Trophoblast cell (in vitro differentiated cells and primary cell): ENCODE measurements at regions not wholly inside any gene's neighbourhood (a gene's known extent, or its start where the extent isn't known, plus 50 kb on each side); places are given as distances from the start of the nearest gene placed in this dataset.

Source experiments
- DNase-seq, 2 donors: peaks; one replicate each; pipeline ENCODE4 v3.0.0-alpha.2; 2016
- H2AFZ ChIP-seq: 2 replicates; pipeline ENCODE4 v1.6.1; 2013; ENCODE audit warnings: low read length, moderate library complexity, mild to moderate bottlenecking; ENCODE audit not compliant: insufficient read depth, poor library complexity
- H2AK5ac ChIP-seq: 2 replicates; pipeline ENCODE4 v1.6.1; 2013; ENCODE audit warnings: mild to moderate bottlenecking, low read length
- H2BK120ac ChIP-seq: 2 replicates; pipeline ENCODE4 v1.6.1; 2013; ENCODE audit warnings: low read length, mild to moderate bottlenecking, moderate library complexity; ENCODE audit not compliant: insufficient read depth, poor library complexity
- H2BK12ac ChIP-seq: 2 replicates; pipeline ENCODE4 v1.6.1; 2013; ENCODE audit warnings: mild to moderate bottlenecking, low read length, moderate library complexity
- H2BK5ac ChIP-seq: 2 replicates; pipeline ENCODE4 v1.6.1; 2013; ENCODE audit warnings: low read length, low read depth, moderate library complexity, mild to moderate bottlenecking; ENCODE audit not compliant: poor library complexity
- H3K14ac ChIP-seq: 2 replicates; pipeline ENCODE4 v1.6.1; 2013; ENCODE audit warnings: mild to moderate bottlenecking, low read length
- H3K18ac ChIP-seq: 2 replicates; pipeline ENCODE4 v1.6.1; 2013; ENCODE audit warnings: mild to moderate bottlenecking, low read length
- H3K23ac ChIP-seq: 2 replicates; pipeline ENCODE4 v1.6.1; 2013; ENCODE audit warnings: low read length
- H3K27ac ChIP-seq: 2 replicates; pipeline ENCODE4 v1.5.1; 2013; ENCODE audit warnings: low read depth, mild to moderate bottlenecking, inconsistent platforms, low read length, moderate library complexity
- H3K27me3 ChIP-seq: 2 replicates; pipeline ENCODE4 v1.6.1; 2013; ENCODE audit warnings: inconsistent platforms, mild to moderate bottlenecking, low read length, moderate library complexity; ENCODE audit not compliant: insufficient read depth
- H3K36me3 ChIP-seq, 2 experiments: 1 replicate in 1 of 2; 2 replicates in 1 of 2; pipeline ENCODE4 v1.6.1; 2013; ENCODE audit warnings: low read length in 2 of 2, mild to moderate bottlenecking in 2 of 2, moderate library complexity in 1 of 2; ENCODE audit not compliant: insufficient read depth in 2 of 2, control insufficient read depth in 1 of 2
- H3K4ac ChIP-seq: 2 replicates; pipeline ENCODE4 v1.6.1; 2013; ENCODE audit warnings: low read depth, mild to moderate bottlenecking, low read length, moderate library complexity
- H3K4me1 ChIP-seq, 2 experiments: 1 replicate in 1 of 2; 2 replicates in 1 of 2; pipeline ENCODE4 v1.6.1; 2013; ENCODE audit warnings: low read length in 2 of 2, mild to moderate bottlenecking in 2 of 2, moderate library complexity in 1 of 2; ENCODE audit not compliant: insufficient read depth in 2 of 2, control insufficient read depth in 1 of 2
- H3K4me2 ChIP-seq: 2 replicates; pipeline ENCODE4 v1.6.1; 2013; ENCODE audit warnings: inconsistent platforms, mild to moderate bottlenecking, low read length, moderate library complexity
- H3K4me3 ChIP-seq: 2 replicates; pipeline ENCODE4 v1.5.1; 2013; ENCODE audit warnings: mild to moderate bottlenecking, low read depth, low read length, inconsistent platforms
- H3K79me1 ChIP-seq: one replicate; pipeline ENCODE4 v1.6.1; 2013; ENCODE audit warnings: low read length
- H3K79me2 ChIP-seq: 2 replicates; pipeline ENCODE4 v1.6.1; 2013; ENCODE audit warnings: low read length, mild to moderate bottlenecking; ENCODE audit not compliant: control insufficient read depth, insufficient read depth, poor library complexity
- H3K9ac ChIP-seq: 2 replicates; pipeline ENCODE4 v1.6.1; 2013; ENCODE audit warnings: mild to moderate bottlenecking, low read length
- H3K9me3 ChIP-seq: 2 replicates; pipeline ENCODE4 v1.6.1; 2013; ENCODE audit warnings: low read depth, mild to moderate bottlenecking, control low read depth, inconsistent platforms, low read length; ENCODE audit not compliant: insufficient read depth
- H4K12ac ChIP-seq: 2 replicates; pipeline ENCODE4 v1.6.1; 2013; ENCODE audit warnings: low read depth, mild to moderate bottlenecking, low read length, moderate library complexity
- H4K8ac ChIP-seq: 2 replicates; pipeline ENCODE4 v1.6.1; 2013; ENCODE audit warnings: low read depth, mild to moderate bottlenecking, low read length, moderate library complexity
- H4K91ac ChIP-seq: one replicate; pipeline ENCODE4 v1.6.1; 2013; ENCODE audit warnings: low read depth, mild to moderate bottlenecking, low read length, moderate library complexity
- WGBS: extraction: QIAGEN DNeasy Blood & Tissue Kit; methylation state at CpG from one replicate; pipeline ENCODE4 v1.1.7; 2013; ENCODE audit warnings: missing lambda C conversion rate; ENCODE audit not compliant: insufficient read length, insufficient coverage; ENCODE audit errors: extremely low coverage; 5-methylcytosine and 5-hydroxymethylcytosine counted together

DNA sequence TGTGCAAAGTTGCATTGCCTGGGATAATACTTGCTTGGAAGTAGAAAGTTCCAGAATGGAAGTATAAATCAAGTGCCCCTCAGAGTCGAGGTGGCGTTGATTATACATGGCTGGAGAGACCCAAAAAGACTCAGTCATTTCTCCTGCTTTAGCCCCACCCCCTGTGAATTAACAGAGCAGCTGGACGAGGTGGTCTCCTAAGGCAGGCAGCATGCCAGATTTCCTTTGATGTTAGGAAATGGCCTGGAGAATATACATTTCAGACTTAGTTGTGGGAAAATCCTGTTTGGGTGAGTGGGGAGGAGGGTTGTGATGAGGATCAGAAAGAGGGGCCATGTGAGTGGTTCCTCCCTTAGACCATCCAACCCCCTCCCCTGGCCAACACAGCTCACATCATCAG is 406.1 kb upstream of the TMPO start:
- Histone ChIP-seq H2BK120ac (no peak overlapping the region), H3K27me3 (no peaks in the 10 kb centered on the region), H4K91ac (no peak overlapping the region), H3K79me2 (no peaks in the 10 kb centered on the region), H3K4me1 (no peaks in the 10 kb centered on the region), H2BK5ac (no peak overlapping the region), H3K36me3 (no peaks in the 10 kb centered on the region), H3K9ac (no peak overlapping the region), H3K27ac (no peak overlapping the region), H3K4ac (no peak overlapping the region), H3K4me2 (no peak overlapping the region), H3K18ac (no peak overlapping the region), H3K23ac (no peak overlapping the region), H3K79me1 (no peaks in the 10 kb centered on the region), H2AFZ (no peak overlapping the region), H3K4me3 (no peak overlapping the region), H3K9me3 (no peaks in the 10 kb centered on the region), H2AK5ac (no peak overlapping the region), H2BK12ac (no peak overlapping the region), H3K14ac (no peak overlapping the region), H4K8ac (no peak overlapping the region), H4K12ac (no peak overlapping the region)
- WGBS, result no CpG with 5 or more reads among the region's 3 CpGs
- DNase-seq, result no peak

DNA sequence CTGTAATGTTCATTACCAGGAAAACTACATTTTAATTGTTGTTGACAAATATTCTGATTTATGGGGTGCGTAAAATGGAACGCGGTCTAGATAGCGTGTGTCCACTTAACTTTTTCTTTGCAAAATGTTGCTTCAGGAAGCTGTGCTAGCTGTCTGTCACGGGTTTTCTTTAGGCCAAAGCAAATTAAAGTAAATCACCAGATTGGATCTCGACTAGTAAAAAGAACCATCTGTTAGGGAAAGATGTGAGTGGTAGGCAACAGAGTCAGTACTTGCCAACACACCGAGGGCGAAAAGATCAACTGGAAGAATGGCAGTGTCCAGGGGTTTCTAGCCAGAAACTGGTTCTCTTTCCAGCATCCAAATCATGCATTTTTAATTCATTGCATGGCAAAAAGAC is 404.9 kb upstream of the TMPO start:
- Histone ChIP-seq H3K4me1 (no peaks in the 10 kb centered on the region), H4K12ac (no peak overlapping the region), H3K9ac (no peak overlapping the region), H4K91ac (no peak overlapping the region), H2AFZ (no peak overlapping the region), H4K8ac (no peak overlapping the region), H3K79me1 (no peaks in the 10 kb centered on the region), H3K4me2 (no peak overlapping the region), H3K4me3 (no peak overlapping the region), H3K79me2 (no peaks in the 10 kb centered on the region), H3K27me3 (no peaks in the 10 kb centered on the region), H3K14ac (no peak overlapping the region), H3K27ac (no peak overlapping the region), H3K18ac (no peak overlapping the region), H3K9me3 (no peaks in the 10 kb centered on the region), H3K23ac (no peak overlapping the region), H3K4ac (no peak overlapping the region), H2BK5ac (no peak overlapping the region), H2BK12ac (no peak overlapping the region), H2AK5ac (no peak overlapping the region), H2BK120ac (no peak overlapping the region), H3K36me3 (no peaks in the 10 kb centered on the region)
- no CpG with 5 or more reads among the region's 8 CpGs for WGBS
- no peak for DNase-seq

DNA sequence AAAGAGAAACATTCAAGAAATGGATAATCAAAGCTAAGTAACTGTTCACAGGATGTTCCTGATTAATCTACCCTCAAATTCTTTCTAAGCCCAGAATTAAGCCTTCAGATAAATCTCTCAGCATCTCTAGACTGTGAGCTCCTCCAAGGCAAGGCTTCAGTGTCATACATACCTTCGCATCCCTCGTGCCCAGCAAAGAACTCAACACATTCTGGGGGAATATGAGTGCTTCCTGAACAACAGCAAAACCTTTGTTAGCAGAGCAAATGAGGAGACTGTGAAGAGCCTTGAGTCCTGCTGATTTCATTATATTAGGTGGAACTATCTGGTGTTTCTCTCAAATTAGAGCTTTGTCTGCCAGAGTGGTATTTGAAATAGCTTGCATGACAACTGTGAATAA is 401.8 kb upstream of the TMPO start:
- no peak overlapping the region for H4K12ac ChIP-seq
- no peak overlapping the region for H2AK5ac ChIP-seq
- no peak overlapping the region for H3K4me2 ChIP-seq
- H3K14ac ChIP-seq, result no peak overlapping the region
- no peaks in the 10 kb centered on the region for H3K4me1 ChIP-seq
- H4K8ac ChIP-seq, result no peak overlapping the region
- no peak overlapping the region for H2BK12ac ChIP-seq
- no peak overlapping the region for H2BK120ac ChIP-seq
- no peaks in the 10 kb centered on the region for H3K79me1 ChIP-seq
- H3K9ac ChIP-seq, result no peak overlapping the region
- DNase-seq, result no peak
- no peaks in the 10 kb centered on the region for H3K36me3 ChIP-seq
- no CpG with 5 or more reads among the region's 2 CpGs for WGBS
- H3K79me2 ChIP-seq, result no peaks in the 10 kb centered on the region
- no peaks in the 10 kb centered on the region for H3K9me3 ChIP-seq
- H3K18ac ChIP-seq, result no peak overlapping the region
- no peak overlapping the region for H4K91ac ChIP-seq
- no peaks in the 10 kb centered on the region for H3K27me3 ChIP-seq
- H3K4ac ChIP-seq, result no peak overlapping the region
- H3K4me3 ChIP-seq, result no peak overlapping the region
- no peak overlapping the region for H3K23ac ChIP-seq
- H2AFZ ChIP-seq, result no peak overlapping the region
- no peak overlapping the region for H3K27ac ChIP-seq
- no peak overlapping the region for H2BK5ac ChIP-seq

DNA sequence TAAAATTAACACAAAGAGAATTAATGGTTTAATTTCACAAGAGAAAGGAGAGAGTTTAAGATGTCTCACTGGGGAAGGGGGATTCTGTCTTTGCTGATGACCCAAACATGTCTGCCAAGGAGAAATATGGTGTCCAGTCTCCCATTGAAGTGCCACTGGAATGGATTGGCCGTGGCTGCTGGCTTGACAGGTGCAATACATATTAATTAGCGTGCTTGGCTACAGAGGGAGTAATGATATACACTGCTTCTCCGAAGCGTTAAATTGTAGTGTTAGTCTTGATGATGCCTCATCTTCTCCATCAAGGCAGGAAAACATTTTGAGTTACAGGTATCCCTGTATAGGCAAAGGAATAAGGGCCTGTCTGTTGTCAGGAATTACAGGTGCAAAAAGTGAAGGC is 393.4 kb upstream of the TMPO start:
- Histone ChIP-seq H3K36me3 (no peaks in the 10 kb centered on the region), H2BK12ac (no peak overlapping the region), H3K18ac (no peak overlapping the region), H3K23ac (no peak overlapping the region), H3K14ac (no peak overlapping the region), H2BK5ac (no peak overlapping the region), H3K9me3 (no peaks in the 10 kb centered on the region), H3K4me1 (no peaks in the 10 kb centered on the region), H3K4me2 (no peak overlapping the region), H4K12ac (no peak overlapping the region), H3K27ac (no peak overlapping the region), H4K8ac (no peak overlapping the region), H4K91ac (no peak overlapping the region), H3K4ac (no peak overlapping the region), H2AK5ac (no peak overlapping the region), H3K9ac (no peak overlapping the region), H2AFZ (no peak overlapping the region), H3K27me3 (no peaks in the 10 kb centered on the region), H3K79me2 (no peaks in the 10 kb centered on the region), H2BK120ac (no peak overlapping the region), H3K4me3 (no peak overlapping the region), H3K79me1 (no peaks in the 10 kb centered on the region)
- no peak for DNase-seq
- WGBS, result no CpG with 5 or more reads among the region's 4 CpGs
